ENCODE measurements at regions not wholly inside any gene's neighbourhood (a gene's known extent, or its start where the extent isn't known, plus 50 kb on each side); places are given as distances from the start of the nearest gene placed in this dataset.

- DNase-seq: no peak
- TF ChIP-seq, protein P1, sequence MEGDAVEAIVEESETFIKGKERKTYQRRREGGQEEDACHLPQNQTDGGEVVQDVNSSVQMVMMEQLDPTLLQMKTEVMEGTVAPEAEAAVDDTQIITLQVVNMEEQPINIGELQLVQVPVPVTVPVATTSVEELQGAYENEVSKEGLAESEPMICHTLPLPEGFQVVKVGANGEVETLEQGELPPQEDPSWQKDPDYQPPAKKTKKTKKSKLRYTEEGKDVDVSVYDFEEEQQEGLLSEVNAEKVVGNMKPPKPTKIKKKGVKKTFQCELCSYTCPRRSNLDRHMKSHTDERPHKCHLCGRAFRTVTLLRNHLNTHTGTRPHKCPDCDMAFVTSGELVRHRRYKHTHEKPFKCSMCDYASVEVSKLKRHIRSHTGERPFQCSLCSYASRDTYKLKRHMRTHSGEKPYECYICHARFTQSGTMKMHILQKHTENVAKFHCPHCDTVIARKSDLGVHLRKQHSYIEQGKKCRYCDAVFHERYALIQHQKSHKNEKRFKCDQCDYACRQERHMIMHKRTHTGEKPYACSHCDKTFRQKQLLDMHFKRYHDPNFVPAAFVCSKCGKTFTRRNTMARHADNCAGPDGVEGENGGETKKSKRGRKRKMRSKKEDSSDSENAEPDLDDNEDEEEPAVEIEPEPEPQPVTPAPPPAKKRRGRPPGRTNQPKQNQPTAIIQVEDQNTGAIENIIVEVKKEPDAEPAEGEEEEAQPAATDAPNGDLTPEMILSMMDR (IDR thresholded peaks at IDR 0.05): no peak
- no peaks in the 10 kb centered on the region for H3K9me3 ChIP-seq
- ATAC-seq: no peak
- WGBS, 2 donors: 45 to 47% methylated on average over 2 of the region's 2 CpGs
- H3K27me3 ChIP-seq: peaks cover 0 to 80% (median 59%) of the 10 kb centered on the region in 7 donors
- no peaks in the 10 kb centered on the region for H3K36me3 ChIP-seq
- no peak overlapping the region for H3K4me3 ChIP-seq
- no peaks in the 10 kb centered on the region for H3K4me1 ChIP-seq
- H3K27ac ChIP-seq: no peak overlapping the region
- intact Hi-C loops (cut with DNase I): loop anchor here in 1 of 10 donors (10.0 kb wide), 1 partner anchor 255 kb away; no protein-coding TSS in a partner anchor
Observed at GRCh38 chr2:176560296-176560695, 291.1 kb downstream of the MTX2 start.

DNA sequence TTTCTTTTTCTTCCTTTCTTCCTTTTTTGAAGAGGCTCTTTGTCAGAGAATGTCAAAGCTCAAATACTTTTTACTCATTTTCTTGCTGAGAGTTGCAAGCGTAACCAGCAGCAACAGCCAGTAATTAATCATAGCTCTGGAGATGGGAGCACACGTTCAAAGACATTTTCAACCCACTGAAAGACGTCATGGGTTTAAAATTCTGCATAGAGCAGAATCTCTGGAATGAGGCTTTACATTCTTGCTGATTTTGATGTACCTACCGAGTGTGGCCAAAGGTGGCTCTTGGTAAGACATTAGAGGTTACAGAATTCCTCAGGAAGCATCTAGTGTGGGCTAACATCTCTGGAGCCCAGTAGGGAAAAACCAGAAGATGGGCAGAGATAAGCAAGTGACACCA is 292.5 kb downstream of the MTX2 start:
- Histone ChIP-seq H3K27me3 (peaks cover 0 to 78% (median 47%) of the 10 kb centered on the region in 7 donors), H3K4me3 (no peak overlapping the region), H3K4me1 (no peaks in the 10 kb centered on the region), H3K9me3 (no peaks in the 10 kb centered on the region), H3K27ac (no peak overlapping the region), H3K36me3 (no peaks in the 10 kb centered on the region)
- TF ChIP-seq, protein P1 (IDR thresholded peaks at IDR 0.05): no peak
- intact Hi-C loops (cut with DNase I): loop anchor here in 1 of 10 donors (10.0 kb wide), 1 partner anchor 253 kb away; no protein-coding TSS in a partner anchor
- DNase-seq (no peak), ATAC-seq (no peak)
- WGBS, 2 donors: 76 to 78% methylated on average over 4 of the region's 4 CpGs

DNA sequence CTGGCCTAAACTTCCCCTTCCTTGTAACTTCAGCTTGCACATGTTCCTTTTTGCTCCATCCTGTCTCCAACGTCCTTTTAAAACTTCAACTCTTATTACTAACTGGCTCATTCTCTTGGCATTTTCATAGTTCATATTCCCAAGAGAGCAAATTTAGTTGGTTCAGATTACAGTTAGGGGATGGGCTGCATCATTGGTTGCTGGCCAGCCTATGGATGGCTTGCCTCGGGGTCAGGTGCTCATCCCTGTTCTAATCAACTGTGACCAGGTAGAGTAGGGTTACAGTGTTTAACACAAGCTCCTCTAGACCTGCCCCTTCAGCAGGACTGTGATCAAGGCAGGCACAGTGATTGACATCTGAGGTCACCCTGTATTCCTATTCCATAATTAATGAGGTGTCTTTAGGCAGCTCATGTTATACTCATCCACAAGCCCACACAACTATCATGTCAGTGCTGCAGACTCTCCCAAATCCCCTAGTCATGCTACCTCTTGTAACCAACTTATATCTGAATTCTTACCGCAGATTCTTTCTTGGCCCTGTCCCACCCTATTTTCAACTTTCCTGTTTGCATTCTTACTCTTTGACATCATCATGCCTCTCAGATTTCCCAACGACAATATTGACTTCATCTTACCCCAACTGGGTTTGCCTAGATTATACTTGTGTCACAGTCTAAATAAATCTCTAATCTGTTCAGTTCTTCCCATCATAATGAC is 293.3 kb downstream of the MTX2 start:
- Histone ChIP-seq H3K4me1 (no peaks in the 10 kb centered on the region), H3K4me3 (no peak overlapping the region), H3K9me3 (no peaks in the 10 kb centered on the region), H3K36me3 (no peaks in the 10 kb centered on the region), H3K27me3 (peaks cover 0 to 70% (median 39%) of the 10 kb centered on the region in 7 donors), H3K27ac (no peak overlapping the region)
- intact Hi-C loops (cut with DNase I): loop anchor here in 1 of 10 donors (10.0 kb wide), 1 partner anchor 252 kb away; no protein-coding TSS in a partner anchor
- ATAC-seq: no peak
- no peak for DNase-seq
- WGBS, 2 donors: 66 to 68% methylated on average over 4 of the region's 4 CpGs
- TF ChIP-seq, protein P1 (IDR thresholded peaks at IDR 0.05): no peak

DNA sequence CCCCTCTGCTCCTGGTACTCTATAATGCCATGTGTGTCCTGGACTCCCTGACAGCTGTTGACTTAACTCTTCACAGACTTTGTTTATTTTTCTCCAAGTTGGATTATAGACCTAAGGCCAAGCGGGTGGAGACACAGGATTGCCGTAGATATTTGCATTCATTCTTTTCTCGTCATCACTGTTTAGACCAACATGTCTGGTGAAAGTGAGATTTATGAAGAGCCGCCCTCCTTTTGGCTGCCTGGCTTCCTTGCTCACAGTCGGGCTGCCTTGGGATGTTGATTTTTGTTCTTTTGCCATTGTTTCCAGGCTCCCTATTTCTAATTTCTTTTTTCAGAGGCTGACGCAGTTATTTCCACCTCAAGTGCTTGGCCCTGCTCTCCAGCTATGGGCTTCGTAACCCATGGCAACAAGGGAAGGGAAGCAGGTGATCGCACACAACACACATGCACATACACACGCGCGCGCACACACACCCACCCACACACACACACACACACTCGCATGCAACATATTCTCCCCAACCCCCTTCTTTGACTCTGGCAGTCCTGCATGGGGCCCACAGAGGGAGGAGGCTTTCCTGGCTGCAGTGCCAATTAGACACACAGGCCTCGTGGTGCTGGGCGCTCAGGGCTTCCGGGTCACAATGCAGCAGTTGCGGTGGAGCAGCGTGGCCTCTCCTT is 296.5 kb downstream of the MTX2 start:
- no peak for DNase-seq
- Histone ChIP-seq H3K9me3 (no peaks in the 10 kb centered on the region), H3K36me3 (no peaks in the 10 kb centered on the region), H3K4me1 (no peaks in the 10 kb centered on the region), H3K4me3 (no peak overlapping the region), H3K27ac (no peak overlapping the region), H3K27me3 (peaks cover 0 to 72% (median 23%) of the 10 kb centered on the region in 7 donors)
- intact Hi-C loops (cut with DNase I): loop anchor here in 1 of 10 donors (10.0 kb wide), 1 partner anchor 249 kb away; no protein-coding TSS in a partner anchor
- TF ChIP-seq, protein P1 (IDR thresholded peaks at IDR 0.05): no peak
- no peak for ATAC-seq
- 80 to 81% methylated on average over 18 of the region's 18 CpGs for WGBS, 2 donors

Data from heart right ventricle (tissue), 16 donors.